ENCODE measurements at regions not wholly inside any gene's neighbourhood (a gene's known extent, or its start where the extent isn't known, plus 50 kb on each side); places are given as distances from the start of the nearest gene placed in this dataset.

- H3K9me3 Mint-ChIP-seq = peaks cover 4% of the 10 kb centered on the region
- no peak for TF ChIP-seq CTCF (IDR thresholded peaks at IDR 0.05)
- CTCF ChIA-PET = no interaction called here
- ATAC-seq (ENCODE audit: low read depth) = no peak
- intact Hi-C loops (cut with micrococcal nuclease) = no loop called here
- H3K27ac Mint-ChIP-seq = no peak overlapping the region
- H3K4me1 Mint-ChIP-seq = no peaks in the 10 kb centered on the region
- POLR2A ChIA-PET = no interaction called here
- no peaks in the 10 kb centered on the region for H3K27me3 Mint-ChIP-seq
- no peaks in the 10 kb centered on the region for H3K36me3 Mint-ChIP-seq (ENCODE audit: low read depth)
- no peak overlapping the region for H3K4me3 Mint-ChIP-seq
- DNase-seq = no peak
Observed at GRCh38 chr1:239467730-239468129, 81.4 kb downstream of the CHRM3 start.

- H3K27me3 Mint-ChIP-seq = no peaks in the 10 kb centered on the region
- H3K9me3 Mint-ChIP-seq = peaks cover 12% of the 10 kb centered on the region
- CTCF ChIA-PET = no interaction called here
- intact Hi-C loops (cut with micrococcal nuclease) = no loop called here
- H3K4me3 Mint-ChIP-seq = no peak overlapping the region
- no peaks in the 10 kb centered on the region for H3K36me3 Mint-ChIP-seq (ENCODE audit: low read depth)
- no peak overlapping the region for H3K27ac Mint-ChIP-seq
- POLR2A ChIA-PET = no interaction called here
- TF ChIP-seq CTCF (IDR thresholded peaks at IDR 0.05) = no peak
- DNase-seq (no peak), ATAC-seq (ENCODE audit: low read depth) (no peak)
- H3K4me1 Mint-ChIP-seq = no peaks in the 10 kb centered on the region
Observed at GRCh38 chr1:239478069-239478468, 91.7 kb downstream of the CHRM3 start.

- POLR2A ChIA-PET = no interaction called here
- DNase-seq (no peak), ATAC-seq (ENCODE audit: low read depth) (no peak)
- no peak overlapping the region for H3K27ac Mint-ChIP-seq
- no peaks in the 10 kb centered on the region for H3K36me3 Mint-ChIP-seq (ENCODE audit: low read depth)
- H3K9me3 Mint-ChIP-seq = peaks cover 9% of the 10 kb centered on the region
- H3K4me1 Mint-ChIP-seq = no peaks in the 10 kb centered on the region
- H3K4me3 Mint-ChIP-seq = no peak overlapping the region
- H3K27me3 Mint-ChIP-seq = no peaks in the 10 kb centered on the region
- CTCF ChIA-PET = no interaction called here
- intact Hi-C loops (cut with micrococcal nuclease) = no loop called here
- TF ChIP-seq CTCF (IDR thresholded peaks at IDR 0.05) = no peak
Observed at GRCh38 chr1:239483391-239483790, 97.0 kb downstream of the CHRM3 start.

GRCh38 chr1:239493811-239494414 lies 107.5 kb downstream of the CHRM3 start:
- ChIA-PET CTCF (no interaction called here), POLR2A (no interaction called here)
- Mint-ChIP-seq H3K27ac (no peak overlapping the region), H3K27me3 (no peaks in the 10 kb centered on the region), H3K9me3 (peaks cover 2% of the 10 kb centered on the region), H3K4me3 (no peak overlapping the region), H3K4me1 (no peaks in the 10 kb centered on the region), H3K36me3 (ENCODE audit: low read depth) (no peaks in the 10 kb centered on the region)
- DNase-seq = no peak
- intact Hi-C loops (cut with micrococcal nuclease) = no loop called here
- no peak for TF ChIP-seq CTCF (IDR thresholded peaks at IDR 0.05)
- ATAC-seq (ENCODE audit: low read depth) = no peak

GRCh38 chr1:239505094-239505493 lies 118.7 kb downstream of the CHRM3 start:
- no peak overlapping the region for H3K4me3 Mint-ChIP-seq
- intact Hi-C loops (cut with micrococcal nuclease) = no loop called here
- peaks cover 21% of the 10 kb centered on the region for H3K9me3 Mint-ChIP-seq
- ATAC-seq (ENCODE audit: low read depth) (no peak), DNase-seq (no peak)
- CTCF ChIA-PET = no interaction called here
- no peak for TF ChIP-seq CTCF (IDR thresholded peaks at IDR 0.05)
- H3K27ac Mint-ChIP-seq = no peak overlapping the region
- no peaks in the 10 kb centered on the region for H3K36me3 Mint-ChIP-seq (ENCODE audit: low read depth)
- POLR2A ChIA-PET = no interaction called here
- H3K4me1 Mint-ChIP-seq = no peaks in the 10 kb centered on the region
- H3K27me3 Mint-ChIP-seq = no peaks in the 10 kb centered on the region

Data from activated B cell treated with CpG ODN at 0.5 μM for 24 hours (primary cell).